ENCODE measurements at regions not wholly inside any gene's neighbourhood (a gene's known extent, or its start where the extent isn't known, plus 50 kb on each side); places are given as distances from the start of the nearest gene placed in this dataset.
A peak's percentile ranks its signal among the peaks of the same experiment; 100 is the strongest.

- H3K27ac Mint-ChIP-seq (ENCODE audit: unreplicated experiment): no peak overlapping the region
Measured at GRCh38 chr12:39165338-39165737, 259.9 kb upstream of the CPNE8 start.

GRCh38 chr12:39161465-39162085 lies 256.2 kb upstream of the CPNE8 start:
- no peak for DNase-seq
- TF ChIP-seq CTCF (IDR thresholded peaks at IDR 0.05; ENCODE audit: partially characterized antibody, unreplicated experiment): no peak
- Mint-ChIP-seq H3K9me3 (ENCODE audit: unreplicated experiment) (peaks cover 2% of the 10 kb centered on the region), H3K36me3 (ENCODE audit: unreplicated experiment) (no peaks in the 10 kb centered on the region), H3K4me3 (ENCODE audit: unreplicated experiment) (no peak overlapping the region), H3K4me1 (ENCODE audit: low read depth, unreplicated experiment) (no peaks in the 10 kb centered on the region), H3K27ac (ENCODE audit: unreplicated experiment) (no peak overlapping the region), H3K27me3 (ENCODE audit: unreplicated experiment) (no peaks in the 10 kb centered on the region)

More at GRCh38 chr12:39165338-39165737, 259.9 kb upstream of the CPNE8 start:
- Mint-ChIP-seq H3K4me3 (ENCODE audit: unreplicated experiment) (no peak overlapping the region), H3K27me3 (ENCODE audit: unreplicated experiment) (no peaks in the 10 kb centered on the region), H3K9me3 (ENCODE audit: unreplicated experiment) (peaks cover 1% of the 10 kb centered on the region), H3K4me1 (ENCODE audit: low read depth, unreplicated experiment) (no peaks in the 10 kb centered on the region), H3K36me3 (ENCODE audit: unreplicated experiment) (no peaks in the 10 kb centered on the region)
- no peak for TF ChIP-seq CTCF (IDR thresholded peaks at IDR 0.05; ENCODE audit: partially characterized antibody, unreplicated experiment)
- no peak for DNase-seq

GRCh38 chr12:39157696-39158342 lies 252.4 kb upstream of the CPNE8 start:
- Mint-ChIP-seq H3K4me3 (ENCODE audit: unreplicated experiment) (no peak overlapping the region), H3K36me3 (ENCODE audit: unreplicated experiment) (no peaks in the 10 kb centered on the region), H3K27ac (ENCODE audit: unreplicated experiment) (no peak overlapping the region), H3K4me1 (ENCODE audit: low read depth, unreplicated experiment) (no peaks in the 10 kb centered on the region), H3K9me3 (ENCODE audit: unreplicated experiment) (peaks cover 2% of the 10 kb centered on the region), H3K27me3 (ENCODE audit: unreplicated experiment) (no peaks in the 10 kb centered on the region)
- no peak for TF ChIP-seq CTCF (IDR thresholded peaks at IDR 0.05; ENCODE audit: partially characterized antibody, unreplicated experiment)
- DNase-seq: no peak

GRCh38 chr12:39145175-39145999 lies 240.0 kb upstream of the CPNE8 start:
- Mint-ChIP-seq H3K4me3 (ENCODE audit: unreplicated experiment) (peak overlapping the region; percentile 84), H3K9me3 (ENCODE audit: unreplicated experiment) (peaks cover 3% of the 10 kb centered on the region), H3K27ac (ENCODE audit: unreplicated experiment) (no peak overlapping the region), H3K36me3 (ENCODE audit: unreplicated experiment) (peaks cover 9% of the 10 kb centered on the region), H3K4me1 (ENCODE audit: low read depth, unreplicated experiment) (no peaks in the 10 kb centered on the region), H3K27me3 (ENCODE audit: unreplicated experiment) (peaks cover 5% of the 10 kb centered on the region)
- DNase-seq: peak; percentile 83
- peak; percentile 75 for TF ChIP-seq CTCF (IDR thresholded peaks at IDR 0.05; ENCODE audit: partially characterized antibody, unreplicated experiment)

All from glutamatergic neuron (in vitro differentiated cells).